GM21526 (cell line): ENCODE measurements at regions not wholly inside any gene's neighbourhood (a gene's known extent, or its start where the extent isn't known, plus 50 kb on each side); places are given as distances from the start of the nearest gene placed in this dataset.
"Not testable (repeated sequence)": the region's sequence is repeated elsewhere in the genome, so short reads cannot be mapped to it uniquely, and the experiment has no call there.

Experiments used
- ATAC-seq: cut with Tn5 transposase; IDR thresholded peaks from one replicate; pipeline ENCODE4 v1.9.1; 2021; ENCODE audit warnings: moderate library complexity; ENCODE audit not compliant: unreplicated experiment, low FRiP score

- ATAC-seq: no peak
Observed at GRCh38 chr10:33041783-33042437, 83.9 kb upstream of the ITGB1 start.

GRCh38 chr10:33040436-33040835, 82.4 kb upstream of the ITGB1 start:
- ATAC-seq: no peak

GRCh38 chr10:33039181-33039580, 81.2 kb upstream of the ITGB1 start:
- no peak for ATAC-seq

- ATAC-seq: no peak
Observed at GRCh38 chr10:33038672-33039071, 80.6 kb upstream of the ITGB1 start.

- no peak for ATAC-seq
Observed at GRCh38 chr10:33037726-33038125, 79.7 kb upstream of the ITGB1 start.

GRCh38 chr10:33036670-33037069, 78.6 kb upstream of the ITGB1 start:
- ATAC-seq: no peak

GRCh38 chr10:33035411-33035810, 77.4 kb upstream of the ITGB1 start:
- ATAC-seq: no peak

GRCh38 chr10:33034931-33035330, 76.9 kb upstream of the ITGB1 start:
- no peak for ATAC-seq

- no peak for ATAC-seq
Observed at GRCh38 chr10:33032654-33033151, 74.7 kb upstream of the ITGB1 start.

- no peak for ATAC-seq
Observed at GRCh38 chr10:33031815-33032653, 74.0 kb upstream of the ITGB1 start.

GRCh38 chr10:33031171-33031570, 73.1 kb upstream of the ITGB1 start:
- ATAC-seq: no peak

GRCh38 chr10:33028515-33028914, 70.5 kb upstream of the ITGB1 start:
- not testable (repeated sequence) for ATAC-seq

GRCh38 chr10:33027088-33027487, 69.1 kb upstream of the ITGB1 start:
- ATAC-seq: no peak

- no peak for ATAC-seq
Observed at GRCh38 chr10:33026422-33026821, 68.4 kb upstream of the ITGB1 start.

GRCh38 chr10:33025910-33026309, 67.9 kb upstream of the ITGB1 start:
- ATAC-seq: no peak

- no peak for ATAC-seq
Observed at GRCh38 chr10:33025039-33025438, 67.0 kb upstream of the ITGB1 start.

- no peak for ATAC-seq
Observed at GRCh38 chr10:33022691-33023090, 64.7 kb upstream of the ITGB1 start.

- ATAC-seq: no peak
Observed at GRCh38 chr10:33022090-33022489, 64.1 kb upstream of the ITGB1 start.

GRCh38 chr10:33016988-33017387, 59.0 kb upstream of the ITGB1 start:
- no peak for ATAC-seq

GRCh38 chr10:33015761-33016547, 57.9 kb upstream of the ITGB1 start:
- no peak for ATAC-seq

- ATAC-seq: not testable (repeated sequence)
Observed at GRCh38 chr10:33013331-33013730, 55.3 kb upstream of the ITGB1 start.
